ENCODE measurements at regions not wholly inside any gene's neighbourhood (a gene's known extent, or its start where the extent isn't known, plus 50 kb on each side); places are given as distances from the start of the nearest gene placed in this dataset.
A peak's percentile ranks its signal among the peaks of the same experiment; 100 is the strongest.

DNA sequence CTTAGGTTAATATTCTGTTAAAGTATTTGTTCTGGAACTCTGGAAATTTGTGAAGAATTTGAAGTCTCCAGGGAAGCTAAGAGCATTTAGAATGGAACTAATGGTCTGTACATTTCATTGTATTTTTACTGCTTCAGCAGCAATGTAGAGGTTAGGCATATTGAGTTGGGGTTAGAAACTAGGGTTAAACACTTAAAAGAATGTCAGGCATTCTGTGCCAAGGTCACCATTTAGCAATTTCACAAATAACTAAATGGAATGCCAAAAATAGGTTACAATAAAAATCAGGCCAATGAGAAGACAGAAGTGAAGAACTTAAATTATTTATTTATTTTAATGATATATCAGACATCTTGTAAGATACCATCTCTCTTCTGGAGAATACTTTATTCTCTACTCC lies 210.8 kb downstream of the C12orf50 start:
- no peak for DNase-seq (ENCODE audit: low spot score)
- Histone ChIP-seq H3K4me3 (no peak overlapping the region), H3K27ac (no peak overlapping the region)
- TF ChIP-seq, protein P1, sequence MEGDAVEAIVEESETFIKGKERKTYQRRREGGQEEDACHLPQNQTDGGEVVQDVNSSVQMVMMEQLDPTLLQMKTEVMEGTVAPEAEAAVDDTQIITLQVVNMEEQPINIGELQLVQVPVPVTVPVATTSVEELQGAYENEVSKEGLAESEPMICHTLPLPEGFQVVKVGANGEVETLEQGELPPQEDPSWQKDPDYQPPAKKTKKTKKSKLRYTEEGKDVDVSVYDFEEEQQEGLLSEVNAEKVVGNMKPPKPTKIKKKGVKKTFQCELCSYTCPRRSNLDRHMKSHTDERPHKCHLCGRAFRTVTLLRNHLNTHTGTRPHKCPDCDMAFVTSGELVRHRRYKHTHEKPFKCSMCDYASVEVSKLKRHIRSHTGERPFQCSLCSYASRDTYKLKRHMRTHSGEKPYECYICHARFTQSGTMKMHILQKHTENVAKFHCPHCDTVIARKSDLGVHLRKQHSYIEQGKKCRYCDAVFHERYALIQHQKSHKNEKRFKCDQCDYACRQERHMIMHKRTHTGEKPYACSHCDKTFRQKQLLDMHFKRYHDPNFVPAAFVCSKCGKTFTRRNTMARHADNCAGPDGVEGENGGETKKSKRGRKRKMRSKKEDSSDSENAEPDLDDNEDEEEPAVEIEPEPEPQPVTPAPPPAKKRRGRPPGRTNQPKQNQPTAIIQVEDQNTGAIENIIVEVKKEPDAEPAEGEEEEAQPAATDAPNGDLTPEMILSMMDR (IDR thresholded peaks at IDR 0.05) = no peak

DNA sequence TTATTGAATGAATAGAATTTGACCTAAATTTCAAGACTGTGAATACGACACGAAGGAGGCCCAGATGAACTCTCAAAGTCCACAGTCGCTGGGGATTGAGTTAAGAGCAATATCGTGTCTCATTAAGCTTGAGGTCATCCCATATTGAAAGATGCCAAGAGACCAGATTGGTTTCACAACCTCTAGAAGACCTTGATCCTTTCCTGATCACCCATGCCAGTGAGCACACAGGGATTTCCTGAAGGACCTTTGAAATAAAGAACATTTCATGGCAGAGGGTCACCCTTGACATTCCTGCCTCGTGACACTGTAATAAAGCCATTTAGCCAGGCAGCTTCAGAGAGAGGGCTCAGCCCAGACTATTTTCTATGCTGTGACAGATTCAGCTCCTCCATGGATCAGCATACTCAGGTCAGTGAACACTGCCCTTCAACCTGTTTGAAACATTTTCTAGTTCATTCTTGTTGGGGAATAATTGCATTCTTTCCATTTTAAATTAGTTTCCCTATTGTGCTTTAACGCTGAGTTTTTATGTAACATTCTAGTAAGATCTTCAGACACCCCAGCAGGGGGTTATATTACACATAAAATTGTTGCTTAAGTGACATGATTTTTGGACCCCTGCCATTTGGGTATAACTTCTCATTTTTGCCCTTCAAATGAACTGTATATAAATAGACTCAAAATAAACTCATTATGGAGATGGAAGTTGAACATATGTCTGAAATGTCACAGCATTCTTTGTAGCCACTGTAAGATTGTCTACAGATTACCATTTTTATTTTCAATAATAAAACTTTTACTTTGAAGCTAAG lies 213.2 kb downstream of the C12orf50 start:
- no peak for DNase-seq (ENCODE audit: low spot score)
- H3K27ac ChIP-seq = no peak overlapping the region
- H3K4me3 ChIP-seq = no peak overlapping the region
- TF ChIP-seq, protein P1 (IDR thresholded peaks at IDR 0.05) = peak; percentile 11

DNA sequence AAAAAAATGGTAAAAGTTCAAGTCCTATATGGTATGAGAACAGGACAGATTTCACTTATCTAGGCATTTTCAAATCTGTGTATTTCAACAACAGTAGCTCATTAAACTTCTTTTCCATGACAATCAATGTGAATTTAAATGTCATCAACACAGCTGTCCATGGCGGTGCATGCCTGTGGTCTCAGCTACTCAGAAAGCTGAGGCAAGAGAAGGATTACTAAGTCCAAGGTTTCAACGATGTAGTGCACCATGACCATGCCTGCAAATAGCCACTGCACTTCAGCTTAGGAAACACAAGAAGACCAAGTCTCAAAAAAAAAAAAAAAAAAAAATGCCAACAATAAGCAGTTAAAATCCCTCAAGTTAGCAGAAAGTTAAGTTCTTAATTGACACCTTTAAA lies 214.6 kb downstream of the C12orf50 start:
- Histone ChIP-seq H3K4me3 (no peak overlapping the region), H3K27ac (peak overlapping the region in 1 of 2 donors; percentile 34)
- TF ChIP-seq, protein P1 (IDR thresholded peaks at IDR 0.05) = no peak
- DNase-seq (ENCODE audit: low spot score) = no peak

DNA sequence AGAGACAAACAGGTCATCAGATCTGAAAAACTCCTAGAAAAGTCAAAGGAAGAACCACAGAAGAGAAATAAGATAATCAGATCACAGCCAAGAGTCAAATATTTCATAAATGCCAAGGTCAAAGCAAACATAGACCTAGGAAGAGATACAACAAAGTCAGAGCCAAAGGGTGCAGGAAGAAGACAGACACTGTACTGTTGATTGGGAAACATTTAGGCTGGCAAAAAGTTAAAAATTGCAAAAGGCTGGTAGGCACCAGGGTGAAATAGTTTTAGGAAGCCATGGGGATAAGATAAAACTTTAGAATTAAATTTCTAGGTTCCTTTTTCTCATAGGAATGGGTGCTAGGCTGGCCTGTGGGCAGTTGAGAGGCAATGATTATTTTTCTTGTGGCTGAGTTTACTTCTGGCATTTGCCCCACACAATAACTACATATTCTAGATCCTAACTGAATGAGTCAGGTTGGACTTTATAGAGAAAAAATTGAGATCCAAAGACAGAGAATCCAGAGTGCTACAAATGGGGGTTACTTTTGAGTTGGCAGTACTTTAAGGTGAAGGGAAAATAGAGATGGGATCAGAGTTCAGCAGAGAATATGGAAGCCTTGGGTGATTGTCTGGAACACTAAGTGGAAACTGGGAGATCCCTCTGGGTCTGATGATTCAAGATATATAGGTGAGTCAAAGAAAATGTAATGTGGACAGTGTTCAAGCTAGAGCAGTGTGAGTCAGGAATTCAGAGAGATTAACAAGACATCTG lies 215.5 kb downstream of the C12orf50 start:
- H3K27ac ChIP-seq = peak overlapping the region in 1 of 2 donors; percentile 34
- H3K4me3 ChIP-seq = no peak overlapping the region
- TF ChIP-seq, protein P1 (IDR thresholded peaks at IDR 0.05) = no peak
- no peak for DNase-seq (ENCODE audit: low spot score)

DNA sequence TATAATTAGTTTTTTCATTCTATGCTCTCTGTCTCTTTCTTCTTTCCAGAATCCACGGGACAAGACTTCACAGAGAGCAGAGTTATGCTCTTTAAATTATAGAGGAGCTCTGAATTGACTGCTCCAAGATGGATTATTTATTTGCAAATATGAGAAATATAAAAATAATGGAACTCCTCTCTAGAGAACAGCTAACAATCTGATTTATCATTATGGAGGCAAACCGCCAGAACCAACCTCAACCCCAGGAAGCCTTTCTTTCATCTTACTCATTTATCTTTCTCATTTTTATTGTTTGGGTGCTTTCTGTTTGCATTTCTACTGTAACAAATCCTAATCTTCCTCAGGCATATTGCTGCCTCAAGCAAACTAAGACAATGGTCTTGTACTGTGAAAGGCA lies 216.5 kb downstream of the C12orf50 start:
- TF ChIP-seq, protein P1 (IDR thresholded peaks at IDR 0.05) = no peak
- no peak overlapping the region for H3K4me3 ChIP-seq
- H3K27ac ChIP-seq = peak overlapping the region in 1 of 2 donors; percentile 34
- DNase-seq (ENCODE audit: low spot score) = no peak

DNA sequence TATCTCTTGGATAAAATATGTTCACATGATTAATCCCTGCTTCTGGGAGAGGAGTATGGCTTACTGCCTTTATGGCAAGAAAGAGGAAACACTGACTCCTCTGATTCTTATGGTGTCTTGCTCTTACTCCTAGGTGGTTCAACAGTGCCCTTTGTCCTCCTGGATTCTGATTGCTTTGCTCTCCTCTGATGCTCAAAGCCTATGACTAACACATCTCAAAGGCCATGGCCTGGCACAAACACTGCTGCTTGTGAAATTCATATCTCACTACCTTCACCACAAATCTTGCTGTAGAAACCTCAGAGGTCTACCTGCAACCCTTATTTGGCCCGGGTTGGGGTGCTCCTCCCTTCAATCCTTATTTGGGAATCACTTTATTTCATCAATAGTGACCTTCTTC lies 217.2 kb downstream of the C12orf50 start:
- TF ChIP-seq, protein P1 (IDR thresholded peaks at IDR 0.05) = no peak
- DNase-seq (ENCODE audit: low spot score) = no peak
- no peak overlapping the region for H3K4me3 ChIP-seq
- no peak overlapping the region for H3K27ac ChIP-seq

Measured in coronary artery (tissue), 2 donors.